ENCODE measurements at regions not wholly inside any gene's neighbourhood (a gene's known extent, or its start where the extent isn't known, plus 50 kb on each side); places are given as distances from the start of the nearest gene placed in this dataset.

- H3K27ac ChIP-seq (ENCODE audit: low read depth, low read length, poor library complexity, severe bottlenecking), result no peak overlapping the region
- H3K4me3 ChIP-seq (ENCODE audit: low read depth, low read length, poor library complexity, severe bottlenecking), result no peak overlapping the region
- no peak for TF ChIP-seq EZH2 (IDR thresholded peaks at IDR 0.05; ENCODE audit: borderline replicate concordance, low read length)
- no peak overlapping the region for H2AFZ ChIP-seq (ENCODE audit: low read length)
- no peaks in the 10 kb centered on the region for H3F3A ChIP-seq (ENCODE audit: insufficient read depth, low read length)
- H3K9me3 ChIP-seq (ENCODE audit: low read length), result no peaks in the 10 kb centered on the region
- no peaks in the 10 kb centered on the region for H3K79me2 ChIP-seq (ENCODE audit: insufficient read depth, low read length)
- H3K27me3 ChIP-seq (ENCODE audit: insufficient read depth, low read length), result no peaks in the 10 kb centered on the region
- no peaks in the 10 kb centered on the region for H3K36me3 ChIP-seq (ENCODE audit: insufficient read depth, low read length)
- H3K4me1 ChIP-seq (ENCODE audit: insufficient read depth, low read length, severe bottlenecking), result no peaks in the 10 kb centered on the region
- no peaks in the 10 kb centered on the region for H3K9me2 ChIP-seq (ENCODE audit: low read depth, low read length)
- no peak overlapping the region for H3K4me2 ChIP-seq (ENCODE audit: low read length)
- no peaks in the 10 kb centered on the region for H4K20me1 ChIP-seq (ENCODE audit: insufficient read depth, low read length)
- no peak overlapping the region for H3K9ac ChIP-seq (ENCODE audit: low read length)
These were observed 343.9 kb upstream of the MMADHC start for GRCh38 chr2:149931486-149931885.

- H3K4me1 ChIP-seq (ENCODE audit: insufficient read depth, low read length, severe bottlenecking), result no peaks in the 10 kb centered on the region
- H2AFZ ChIP-seq (ENCODE audit: low read length), result no peak overlapping the region
- TF ChIP-seq CTCF (IDR thresholded peaks at IDR 0.05; ENCODE audit: low read length) (no peak), EZH2 (IDR thresholded peaks at IDR 0.05; ENCODE audit: borderline replicate concordance, low read length) (no peak)
- H3K9me3 ChIP-seq (ENCODE audit: low read length), result no peaks in the 10 kb centered on the region
- H3F3A ChIP-seq (ENCODE audit: insufficient read depth, low read length), result no peaks in the 10 kb centered on the region
- no peaks in the 10 kb centered on the region for H3K27me3 ChIP-seq (ENCODE audit: insufficient read depth, low read length)
- H4K20me1 ChIP-seq (ENCODE audit: insufficient read depth, low read length), result no peaks in the 10 kb centered on the region
- H3K4me2 ChIP-seq (ENCODE audit: low read length), result no peak overlapping the region
- H3K36me3 ChIP-seq (ENCODE audit: insufficient read depth, low read length), result no peaks in the 10 kb centered on the region
- no peaks in the 10 kb centered on the region for H3K9me2 ChIP-seq (ENCODE audit: low read depth, low read length)
- H3K27ac ChIP-seq (ENCODE audit: low read depth, low read length, poor library complexity, severe bottlenecking), result no peak overlapping the region
- H3K4me3 ChIP-seq (ENCODE audit: low read depth, low read length, poor library complexity, severe bottlenecking), result no peak overlapping the region
- no peak overlapping the region for H3K9ac ChIP-seq (ENCODE audit: low read length)
- H3K79me2 ChIP-seq (ENCODE audit: insufficient read depth, low read length), result no peaks in the 10 kb centered on the region
These were observed 340.4 kb upstream of the MMADHC start for GRCh38 chr2:149928011-149928410.

GRCh38 chr2:149926149-149926548 is 338.6 kb upstream of the MMADHC start:
- TF ChIP-seq EZH2 (IDR thresholded peaks at IDR 0.05; ENCODE audit: borderline replicate concordance, low read length) (no peak), CTCF (IDR thresholded peaks at IDR 0.05; ENCODE audit: low read length) (no peak)
- Histone ChIP-seq H4K20me1 (ENCODE audit: insufficient read depth, low read length) (no peaks in the 10 kb centered on the region), H3K4me3 (ENCODE audit: low read depth, low read length, poor library complexity, severe bottlenecking) (no peak overlapping the region), H3K4me2 (ENCODE audit: low read length) (no peak overlapping the region), H3K27me3 (ENCODE audit: insufficient read depth, low read length) (no peaks in the 10 kb centered on the region), H3K9ac (ENCODE audit: low read length) (no peak overlapping the region), H3K36me3 (ENCODE audit: insufficient read depth, low read length) (no peaks in the 10 kb centered on the region), H3K9me3 (ENCODE audit: low read length) (no peaks in the 10 kb centered on the region), H3K79me2 (ENCODE audit: insufficient read depth, low read length) (no peaks in the 10 kb centered on the region), H2AFZ (ENCODE audit: low read length) (no peak overlapping the region), H3K9me2 (ENCODE audit: low read depth, low read length) (no peaks in the 10 kb centered on the region), H3K27ac (ENCODE audit: low read depth, low read length, poor library complexity, severe bottlenecking) (no peak overlapping the region), H3F3A (ENCODE audit: insufficient read depth, low read length) (no peaks in the 10 kb centered on the region), H3K4me1 (ENCODE audit: insufficient read depth, low read length, severe bottlenecking) (no peaks in the 10 kb centered on the region)

GRCh38 chr2:149924549-149925213 is 337.1 kb upstream of the MMADHC start:
- no peak overlapping the region for H3K4me2 ChIP-seq (ENCODE audit: low read length)
- H3K27ac ChIP-seq (ENCODE audit: low read depth, low read length, poor library complexity, severe bottlenecking), result no peak overlapping the region
- H3K9ac ChIP-seq (ENCODE audit: low read length), result no peak overlapping the region

More at GRCh38 chr2:149924549-149925213, 337.1 kb upstream of the MMADHC start:
- no peaks in the 10 kb centered on the region for H4K20me1 ChIP-seq (ENCODE audit: insufficient read depth, low read length)
- no peaks in the 10 kb centered on the region for H3K36me3 ChIP-seq (ENCODE audit: insufficient read depth, low read length)
- H3K27me3 ChIP-seq (ENCODE audit: insufficient read depth, low read length), result no peaks in the 10 kb centered on the region
- no peaks in the 10 kb centered on the region for H3K9me2 ChIP-seq (ENCODE audit: low read depth, low read length)
- H3K4me1 ChIP-seq (ENCODE audit: insufficient read depth, low read length, severe bottlenecking), result no peaks in the 10 kb centered on the region
- TF ChIP-seq EZH2 (IDR thresholded peaks at IDR 0.05; ENCODE audit: borderline replicate concordance, low read length) (no peak), CTCF (IDR thresholded peaks at IDR 0.05; ENCODE audit: low read length) (no peak)
- no peak overlapping the region for H2AFZ ChIP-seq (ENCODE audit: low read length)
- H3F3A ChIP-seq (ENCODE audit: insufficient read depth, low read length), result no peaks in the 10 kb centered on the region
- no peak overlapping the region for H3K4me3 ChIP-seq (ENCODE audit: low read depth, low read length, poor library complexity, severe bottlenecking)
- H3K9me3 ChIP-seq (ENCODE audit: low read length), result no peaks in the 10 kb centered on the region
- no peaks in the 10 kb centered on the region for H3K79me2 ChIP-seq (ENCODE audit: insufficient read depth, low read length)
